ENCODE measurements at regions not wholly inside any gene's neighbourhood (a gene's known extent, or its start where the extent isn't known, plus 50 kb on each side); places are given as distances from the start of the nearest gene placed in this dataset.

- no peak for DNase-seq (ENCODE audit: low read depth)
Observed at GRCh38 chr4:23268072-23268771, 575.5 kb downstream of the GBA3 start.

GRCh38 chr4:23266401-23266800 lies 573.7 kb downstream of the GBA3 start:
- DNase-seq (ENCODE audit: low read depth): no peak

GRCh38 chr4:23260511-23260910 lies 567.8 kb downstream of the GBA3 start:
- DNase-seq (ENCODE audit: low read depth): no peak

GRCh38 chr4:23245203-23245832 lies 552.6 kb downstream of the GBA3 start:
- DNase-seq (ENCODE audit: low read depth): no peak

GRCh38 chr4:23242962-23243361 lies 550.2 kb downstream of the GBA3 start:
- no peak for DNase-seq (ENCODE audit: low read depth)

DNA sequence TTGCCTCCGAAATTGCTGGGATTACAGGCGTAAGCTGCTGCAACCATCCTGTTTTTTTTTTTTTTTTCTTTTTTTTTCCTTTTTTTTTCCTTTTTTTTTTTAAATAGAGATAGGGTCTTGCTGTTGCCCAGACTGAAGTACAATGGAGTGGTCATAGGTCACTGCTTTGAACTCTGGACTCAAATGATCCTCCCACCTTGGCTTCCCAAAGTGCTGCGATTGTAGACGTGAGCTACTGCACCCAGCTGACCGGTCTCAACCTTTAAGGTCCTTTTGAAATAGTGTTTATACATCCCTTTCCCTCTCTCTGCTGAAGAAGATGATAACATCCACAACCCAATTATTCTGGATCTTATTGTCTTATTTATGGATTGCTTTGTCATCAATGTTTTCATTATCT lies 548.7 kb downstream of the GBA3 start:
- DNase-seq (ENCODE audit: low read depth): no peak

DNA sequence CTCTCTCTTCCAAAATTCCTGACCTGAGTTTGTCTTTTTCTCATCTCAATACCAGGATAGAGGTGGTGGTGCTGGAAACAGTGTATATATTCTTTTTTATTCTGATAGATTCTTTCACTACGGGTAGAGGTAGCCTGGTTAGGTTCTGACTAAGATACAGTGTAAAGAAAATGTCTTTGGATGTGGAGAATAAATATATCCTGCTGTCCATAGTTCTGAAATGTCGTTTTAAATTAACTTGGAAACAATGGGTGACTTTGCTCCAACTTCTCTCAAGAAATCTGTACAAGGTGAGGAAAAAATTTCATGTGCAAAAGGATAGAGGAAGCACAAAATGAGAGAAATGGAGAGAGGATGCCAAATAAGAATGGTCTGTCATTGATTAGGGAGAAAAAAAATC lies 546.1 kb downstream of the GBA3 start:
- no peak for DNase-seq (ENCODE audit: low read depth)

DNA sequence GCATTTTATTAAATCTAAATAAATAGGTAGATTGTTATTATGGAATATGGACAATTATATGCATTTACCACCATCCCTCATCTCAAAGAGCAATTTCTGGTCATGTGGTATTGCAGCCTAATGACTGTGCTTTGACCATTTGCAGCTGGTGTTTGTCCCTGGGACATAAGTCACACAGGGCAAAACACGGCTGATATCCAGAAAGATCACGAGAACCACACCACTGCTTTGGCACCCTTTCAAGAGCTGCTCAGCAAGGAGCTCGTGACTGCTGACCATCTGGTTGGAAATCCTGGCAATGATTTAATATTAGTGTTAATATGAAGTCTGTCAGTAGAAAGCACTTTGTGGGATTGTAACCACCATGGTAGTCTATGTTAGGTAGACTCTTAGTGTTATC lies 545.0 kb downstream of the GBA3 start:
- DNase-seq (ENCODE audit: low read depth): no peak

- no peak for DNase-seq (ENCODE audit: low read depth)
Observed at GRCh38 chr4:23235628-23236390, 543.1 kb downstream of the GBA3 start.

- DNase-seq (ENCODE audit: low read depth): peak; percentile 19
Observed at GRCh38 chr4:23234716-23235115, 542.0 kb downstream of the GBA3 start.

DNA sequence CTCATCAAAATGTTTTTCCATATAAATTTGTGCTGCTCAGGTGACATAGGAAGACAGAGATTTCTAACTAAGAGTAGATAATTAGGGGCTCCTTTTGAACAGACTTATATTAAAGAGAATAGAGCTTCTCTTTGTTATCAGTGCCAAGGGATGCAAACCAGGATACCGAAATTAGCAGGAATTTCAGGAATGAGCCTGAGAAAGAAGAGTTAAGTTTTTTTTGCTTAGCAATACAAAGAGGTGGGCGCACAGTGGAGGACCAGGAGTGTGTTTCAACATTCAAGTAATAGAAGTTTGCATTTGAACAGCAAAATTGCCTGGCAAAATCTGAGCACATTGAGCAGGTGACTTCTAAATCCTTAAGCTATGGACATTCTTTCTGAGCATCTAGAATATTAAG lies 541.3 kb downstream of the GBA3 start:
- no peak for DNase-seq (ENCODE audit: low read depth)

DNA sequence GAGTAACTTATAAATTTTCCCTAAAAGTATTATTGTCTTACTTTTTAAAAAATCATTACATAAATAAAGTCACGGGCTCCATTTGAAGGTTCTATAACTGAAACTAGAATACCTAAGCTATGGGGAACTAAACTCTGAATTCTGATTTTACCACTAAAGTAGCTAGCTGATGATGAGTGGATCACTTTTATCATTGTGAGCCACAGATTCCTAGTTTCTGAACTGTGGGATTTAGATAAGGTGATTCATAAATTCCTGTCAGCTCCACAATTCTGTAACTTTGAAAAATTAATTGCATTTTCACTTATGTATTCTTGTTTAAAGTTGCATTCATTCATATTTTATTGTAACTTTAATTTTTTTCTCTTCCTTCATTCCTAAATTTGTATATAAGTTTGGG lies 540.9 kb downstream of the GBA3 start:
- no peak for DNase-seq (ENCODE audit: low read depth)

DNA sequence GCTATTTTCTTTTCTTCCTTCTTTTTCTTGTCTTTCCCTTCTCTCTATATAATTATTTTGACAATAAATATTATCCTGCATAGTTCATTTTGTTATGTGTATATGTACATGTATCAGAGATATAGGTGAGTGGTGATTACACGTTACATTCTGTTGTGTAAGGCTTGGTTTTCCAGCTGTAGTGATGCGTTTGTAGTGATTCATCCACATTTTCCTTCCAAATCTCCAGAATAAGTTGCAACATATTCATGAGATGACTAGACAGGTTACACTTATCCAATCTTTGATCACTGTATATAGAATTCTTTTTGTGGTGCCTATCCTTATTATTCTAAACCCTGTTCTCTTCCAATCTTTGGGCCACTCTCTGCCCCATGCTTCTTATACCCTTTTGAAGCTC lies 540.2 kb downstream of the GBA3 start:
- DNase-seq (ENCODE audit: low read depth): peak; percentile 66

- DNase-seq (ENCODE audit: low read depth): no peak
Observed at GRCh38 chr4:23225564-23225963, 532.8 kb downstream of the GBA3 start.

DNA sequence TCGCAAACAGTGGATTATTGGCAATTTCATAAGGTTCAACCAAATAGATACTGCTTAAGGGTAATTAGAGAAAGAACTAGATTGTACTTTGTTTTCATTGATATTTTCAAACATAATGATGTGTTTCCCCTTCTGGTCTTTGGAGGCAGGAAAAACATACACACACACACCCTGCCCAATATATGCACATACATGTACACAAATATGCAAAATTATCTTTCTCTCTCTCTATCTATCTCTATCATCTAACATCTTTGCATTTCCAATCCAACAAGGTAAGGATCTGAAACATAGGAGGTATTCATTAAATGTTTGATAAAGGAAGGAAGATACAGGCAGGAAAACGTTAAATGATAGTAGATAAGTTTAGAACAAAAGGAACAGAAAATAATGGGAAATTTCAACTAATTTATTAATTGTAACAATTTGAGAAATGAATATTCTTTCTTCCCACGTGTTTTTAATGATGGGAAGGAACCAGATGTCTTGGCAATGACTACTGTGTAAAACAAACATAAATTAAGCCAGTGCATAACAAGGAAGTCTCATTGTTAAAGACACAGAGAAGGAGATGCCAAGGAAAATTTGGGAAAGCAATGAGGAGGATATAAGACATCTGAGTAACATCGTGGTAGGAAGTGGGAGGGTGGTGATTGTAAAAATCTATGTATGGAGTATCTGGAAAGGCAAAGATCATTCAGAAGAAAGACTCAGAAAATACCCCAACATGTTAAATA lies 532.1 kb downstream of the GBA3 start:
- no peak for DNase-seq (ENCODE audit: low read depth)

- DNase-seq (ENCODE audit: low read depth): no peak
Observed at GRCh38 chr4:23220911-23221310, 528.2 kb downstream of the GBA3 start.

DNA sequence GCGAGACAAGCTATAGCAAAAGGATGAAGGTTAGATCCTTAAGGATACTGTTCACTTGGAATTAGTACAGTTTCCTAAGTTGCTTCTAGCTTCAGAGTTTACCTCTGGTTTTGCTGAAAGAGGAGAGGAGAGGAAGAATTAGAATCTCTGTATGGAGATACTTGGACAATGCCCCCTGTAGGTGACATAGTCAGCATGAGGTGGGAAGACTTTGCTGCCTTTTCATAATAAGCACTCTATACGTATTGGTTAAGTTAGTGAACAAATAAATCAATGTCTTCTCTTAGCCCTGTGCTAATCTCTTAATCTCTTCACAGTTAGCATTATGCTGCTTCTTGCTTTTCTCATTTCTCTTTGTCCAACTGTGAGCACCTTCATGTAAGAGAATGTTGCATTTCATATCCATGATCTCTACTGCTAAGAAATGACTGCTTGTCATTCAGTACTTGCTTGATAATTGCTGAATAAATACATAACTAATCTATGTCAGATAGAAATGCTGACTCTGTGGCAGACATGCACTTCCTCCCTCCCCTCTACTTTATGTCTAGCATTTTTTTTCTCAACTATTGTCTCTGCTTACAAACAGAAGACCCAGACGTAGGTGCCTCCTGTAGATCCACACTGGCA lies 527.2 kb downstream of the GBA3 start:
- DNase-seq (ENCODE audit: low read depth): no peak

GRCh38 chr4:23213198-23213597 lies 520.5 kb downstream of the GBA3 start:
- no peak for DNase-seq (ENCODE audit: low read depth)

DNA sequence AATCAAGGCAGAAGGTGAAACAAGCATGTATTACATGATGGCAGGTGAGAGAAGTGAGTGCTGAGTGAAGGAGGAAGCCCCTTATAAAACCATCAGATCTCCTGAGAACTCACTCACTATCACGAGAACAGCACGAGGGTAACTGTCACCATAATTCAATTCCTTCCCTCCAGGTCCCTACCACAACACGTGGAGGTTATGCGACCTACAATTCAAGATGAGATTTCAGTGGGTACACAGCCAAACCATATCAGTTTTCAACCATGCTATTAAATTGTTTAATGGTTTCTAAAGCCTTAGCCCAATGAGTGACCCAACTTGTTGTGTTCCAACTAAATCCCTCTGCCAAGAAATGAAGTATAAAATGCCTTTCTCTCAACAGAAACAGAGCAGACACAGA lies 519.8 kb downstream of the GBA3 start:
- DNase-seq (ENCODE audit: low read depth): no peak

- no peak for DNase-seq (ENCODE audit: low read depth)
Observed at GRCh38 chr4:23207059-23207458, 514.3 kb downstream of the GBA3 start.

- no peak for DNase-seq (ENCODE audit: low read depth)
Observed at GRCh38 chr4:23202712-23203247, 510.0 kb downstream of the GBA3 start.

Measured in HT1080 (cell line).